SKM-1 treated with dmso at 0.1 percent for 144 hours (cell line): ENCODE measurements at regions not wholly inside any gene's neighbourhood (a gene's known extent, or its start where the extent isn't known, plus 50 kb on each side); places are given as distances from the start of the nearest gene placed in this dataset.
"Not testable (repeated sequence)": the region's sequence is repeated elsewhere in the genome, so short reads cannot be mapped to it uniquely, and the experiment has no call there.

Experiments used
- DNase-seq: peaks from one replicate; lab custom pipeline; 2025; ENCODE audit not compliant: unreplicated experiment; lab: John Stamatoyannopoulos, UW

DNA sequence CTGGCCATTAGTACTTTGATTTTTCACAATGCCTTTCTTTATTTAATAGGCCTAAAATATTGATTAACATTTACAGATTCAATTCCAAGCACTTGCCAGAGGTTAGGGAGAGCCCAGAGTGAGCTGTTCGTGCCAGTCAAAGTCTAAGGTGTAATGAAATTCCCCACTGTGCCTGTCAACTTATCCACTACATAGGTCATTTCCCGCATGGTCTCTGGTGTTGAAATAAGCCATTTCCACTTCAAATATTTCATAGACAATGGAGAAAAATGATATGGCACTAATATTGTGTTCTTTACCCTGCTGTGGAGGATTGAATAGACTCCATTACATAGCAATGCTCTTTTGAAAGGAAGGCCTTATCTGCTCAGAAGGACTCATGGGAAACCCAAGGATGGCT is 978.1 kb upstream of the CELF2 start:
- no peak for DNase-seq

DNA sequence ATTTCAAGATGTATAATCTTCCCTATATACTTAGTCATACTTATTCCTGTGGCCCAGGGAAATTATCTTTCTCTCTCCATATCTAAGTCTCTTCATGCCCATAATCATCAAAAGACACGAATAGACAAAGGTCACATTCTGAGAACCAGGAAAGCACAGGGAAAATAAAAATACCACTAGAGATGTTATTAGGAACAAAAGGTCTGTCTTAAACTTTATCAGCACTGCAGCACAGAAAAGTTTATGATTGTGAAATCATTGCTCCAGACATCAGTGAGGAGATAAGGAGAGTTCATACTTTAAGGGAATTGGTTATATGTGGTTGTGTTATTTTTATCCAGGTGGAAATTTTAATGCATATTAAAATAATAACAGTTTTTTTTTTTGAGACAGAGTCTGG is 974.6 kb upstream of the CELF2 start:
- DNase-seq: no peak

DNA sequence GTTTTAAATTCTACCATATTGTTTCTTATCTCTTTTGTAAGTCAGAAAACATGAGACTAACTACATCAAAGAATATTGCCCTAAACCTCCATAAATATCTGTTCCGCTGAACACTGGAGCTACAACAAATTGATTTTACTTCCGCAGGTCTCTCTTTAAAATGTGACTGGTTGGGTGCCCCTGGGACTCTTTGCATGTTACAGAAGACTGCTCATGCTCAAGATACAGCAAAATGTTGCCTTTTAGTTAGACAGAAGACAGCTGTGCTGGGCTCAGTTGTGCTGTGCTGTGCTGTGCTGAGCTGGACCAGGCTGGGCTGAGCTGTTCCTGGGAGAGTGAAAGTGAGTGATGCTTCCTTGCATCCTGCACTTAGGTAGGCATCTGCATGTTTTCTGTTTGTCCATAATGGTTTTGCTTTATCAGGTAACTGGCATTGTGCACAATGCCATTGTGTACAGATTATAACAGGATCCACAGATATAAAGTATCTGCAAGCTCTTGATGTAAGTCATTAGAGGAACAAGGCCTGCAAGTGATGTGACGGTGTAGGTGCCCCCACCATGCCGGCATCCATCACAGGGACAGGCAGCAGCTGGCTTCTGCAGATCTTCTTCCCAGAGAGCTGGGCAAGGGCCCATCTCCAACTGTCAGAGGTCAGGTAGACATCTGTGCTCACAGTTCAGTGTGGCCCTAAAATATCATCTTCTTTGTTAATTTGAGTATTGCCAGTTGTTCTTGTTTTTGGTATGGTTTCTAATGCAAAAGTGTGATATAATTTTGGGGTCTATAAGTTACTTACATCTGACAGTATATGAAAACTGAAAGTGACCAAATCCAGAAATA is 972.5 kb upstream of the CELF2 start:
- DNase-seq: no peak

DNA sequence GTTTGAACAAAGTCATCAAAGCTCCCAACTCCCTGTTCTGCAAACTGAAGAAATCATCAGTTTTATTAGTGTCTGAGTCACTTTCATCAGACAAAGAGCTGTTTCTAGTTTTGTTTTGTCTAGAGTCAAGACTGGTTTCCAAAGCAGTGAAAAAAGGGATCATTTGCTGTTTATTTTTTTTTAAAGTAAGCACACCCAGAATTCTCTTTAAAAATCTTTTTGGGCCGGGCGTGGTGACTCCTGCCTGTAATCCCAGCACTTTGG is 972.0 kb upstream of the CELF2 start:
- no peak for DNase-seq

DNA sequence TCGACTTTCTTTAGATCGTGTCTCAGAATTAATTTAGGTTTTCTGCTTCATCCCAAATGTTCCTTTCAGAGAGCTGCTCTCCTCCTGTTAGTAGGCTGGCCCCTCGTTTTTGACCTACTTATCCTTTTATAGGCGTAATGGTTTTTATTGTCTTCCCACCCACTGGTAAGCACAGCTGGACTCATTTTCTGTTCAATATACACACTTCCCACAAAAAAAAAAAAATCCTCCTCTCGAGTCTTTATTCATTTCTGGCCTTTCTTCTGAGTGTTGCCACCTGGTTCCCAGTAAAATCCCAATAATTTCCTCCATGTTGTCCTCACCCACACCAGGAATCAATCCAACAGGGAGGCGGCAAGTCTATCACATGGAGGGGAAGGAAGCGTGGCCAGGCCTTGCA is 970.2 kb upstream of the CELF2 start:
- DNase-seq: no peak

DNA sequence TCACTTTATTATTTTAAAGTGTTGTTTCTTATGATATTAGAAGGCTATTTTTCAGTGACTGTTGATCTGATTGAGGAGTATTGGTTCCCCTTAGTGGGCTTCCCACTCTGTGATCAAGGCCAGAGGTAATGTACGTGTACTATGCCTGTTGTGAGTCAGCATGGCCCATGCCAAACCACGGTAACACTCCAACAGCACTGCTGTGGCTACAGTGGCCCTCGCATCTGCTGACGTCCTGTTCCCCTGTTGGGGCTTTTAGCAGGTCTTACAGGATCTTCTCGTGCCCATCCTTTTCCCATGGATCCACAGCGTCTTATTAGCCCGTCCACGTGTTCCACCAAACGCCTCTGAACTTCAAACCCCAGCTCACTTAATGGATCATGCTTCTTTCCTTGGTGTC is 964.6 kb upstream of the CELF2 start:
- DNase-seq: no peak

DNA sequence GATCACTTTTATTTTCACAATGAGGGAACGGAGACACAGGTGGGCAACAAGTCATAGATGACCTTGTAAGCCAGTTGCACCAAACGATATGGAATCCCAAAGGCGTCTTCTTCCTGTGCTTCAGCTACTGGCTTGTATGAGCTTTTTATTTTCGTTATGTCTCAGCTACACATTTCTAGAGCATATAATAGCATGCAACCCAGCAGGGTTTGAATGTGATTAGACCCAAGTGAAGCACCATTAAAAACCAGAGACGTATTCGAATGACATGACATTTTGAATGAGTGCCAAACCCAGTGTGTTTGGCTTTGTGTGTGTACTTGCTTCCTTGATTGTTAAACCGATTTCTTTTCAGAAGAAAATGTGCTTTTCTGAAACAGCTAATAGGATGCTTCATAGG is 963.2 kb upstream of the CELF2 start:
- DNase-seq: no peak

DNA sequence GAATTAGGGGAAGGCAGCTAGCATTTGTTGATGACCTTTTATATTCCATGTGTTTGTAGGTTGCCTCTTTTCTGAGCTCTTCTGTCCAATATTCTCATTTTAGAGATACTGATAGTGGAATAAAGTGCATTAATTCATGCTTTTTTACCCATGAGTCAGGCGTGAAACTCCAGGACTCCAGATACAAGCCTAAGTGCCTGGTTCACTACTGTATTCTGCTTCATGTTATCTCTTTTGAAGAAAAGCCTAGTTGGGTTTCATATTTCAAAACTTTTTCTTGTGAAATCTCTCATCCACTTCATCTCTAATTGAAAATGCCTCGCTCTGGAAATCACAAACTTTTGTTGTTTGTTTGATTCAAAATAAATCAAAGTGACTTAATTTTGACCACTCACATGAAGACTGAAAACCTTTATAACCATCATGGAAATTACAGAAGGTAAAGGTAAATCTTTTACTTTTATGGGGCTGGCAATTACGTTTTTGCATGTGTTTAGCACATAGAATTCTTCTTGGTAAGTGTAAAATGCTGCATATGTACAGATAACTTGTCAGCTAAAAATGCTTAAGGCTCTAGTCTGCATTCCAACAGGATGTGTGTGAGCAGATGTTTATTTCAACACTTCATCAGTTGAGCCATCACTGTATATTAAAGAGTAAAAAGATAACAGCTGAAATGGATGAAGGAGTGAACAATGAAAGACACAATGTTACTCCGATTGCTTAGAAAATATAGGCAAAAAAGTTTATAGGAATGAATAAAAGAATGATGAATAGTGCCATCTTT is 961.8 kb upstream of the CELF2 start:
- no peak for DNase-seq

DNA sequence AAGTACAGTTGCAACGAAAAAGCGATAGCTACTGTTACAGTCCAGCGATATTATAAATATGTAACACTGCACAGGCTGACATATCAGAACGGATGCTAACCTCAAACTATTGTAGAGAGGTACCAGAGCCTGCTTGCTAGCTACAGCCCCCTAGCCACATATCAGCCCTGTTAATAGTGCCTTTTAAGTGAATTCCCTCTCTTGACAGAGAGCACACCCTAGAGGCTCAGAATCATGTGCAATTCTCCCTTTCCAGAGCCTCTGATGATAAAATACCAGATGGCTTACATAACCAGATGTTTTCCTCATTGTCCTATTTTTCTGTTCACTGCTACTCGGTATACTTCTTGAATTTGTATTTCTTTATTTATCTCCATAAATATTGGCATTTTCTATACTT is 960.7 kb upstream of the CELF2 start:
- no peak for DNase-seq

DNA sequence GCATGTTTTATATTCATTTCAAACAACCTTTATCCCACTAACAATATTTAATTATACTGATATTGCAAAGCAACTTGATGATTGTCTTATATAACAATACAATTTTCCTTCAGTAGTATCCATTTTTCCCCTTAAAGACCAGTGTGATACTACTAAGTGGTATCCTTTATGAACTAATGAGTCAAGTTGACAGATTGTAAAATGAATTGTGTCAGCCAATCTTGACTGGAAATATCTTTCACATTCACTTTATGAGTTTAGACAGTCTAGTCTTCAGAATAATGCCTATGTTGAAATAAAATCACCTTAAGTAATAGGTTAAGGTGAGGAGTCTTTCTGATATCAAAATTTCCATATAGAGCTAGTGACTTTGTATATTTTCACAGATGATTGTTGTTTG is 950.0 kb upstream of the CELF2 start:
- DNase-seq: no peak

DNA sequence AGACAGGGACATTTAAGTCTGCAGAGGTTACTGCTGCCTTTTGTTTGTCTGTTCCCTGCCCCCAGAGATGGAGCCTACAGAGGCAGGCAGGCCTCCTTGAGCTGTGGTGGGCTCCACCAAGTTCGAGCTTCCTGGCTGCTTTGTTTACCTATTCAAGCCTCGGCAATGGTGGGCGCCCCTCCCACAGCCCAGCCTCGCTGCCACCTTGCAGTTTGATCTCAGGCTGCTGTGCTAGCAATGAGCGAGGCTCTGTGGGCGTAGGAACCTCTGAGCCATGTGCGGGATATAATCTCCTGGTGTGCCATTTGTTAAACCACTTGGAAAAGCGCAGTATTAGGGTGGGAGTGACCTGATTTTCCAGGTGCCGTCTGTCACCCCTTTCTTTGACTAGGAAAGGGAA is 942.8 kb upstream of the CELF2 start:
- DNase-seq: not testable (repeated sequence)

DNA sequence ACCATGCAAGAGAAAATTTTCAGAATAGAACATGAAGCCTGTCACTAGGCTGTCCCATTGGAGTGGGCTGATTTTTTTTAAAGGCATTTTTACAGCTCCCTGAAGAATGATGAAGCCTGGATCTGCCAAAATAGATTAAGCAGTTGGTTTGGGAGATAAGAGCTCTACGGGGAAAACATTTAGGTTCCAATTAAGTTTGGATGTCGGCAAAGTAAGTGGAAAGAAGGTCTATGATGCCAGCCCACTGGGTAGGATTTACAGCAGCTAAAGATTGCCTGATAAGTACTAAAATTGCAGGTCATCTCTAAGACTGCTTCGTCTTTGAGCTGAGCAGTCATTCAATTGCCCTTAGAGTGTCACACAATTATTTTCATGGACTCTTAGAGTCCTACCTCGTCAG is 939.2 kb upstream of the CELF2 start:
- DNase-seq: no peak

DNA sequence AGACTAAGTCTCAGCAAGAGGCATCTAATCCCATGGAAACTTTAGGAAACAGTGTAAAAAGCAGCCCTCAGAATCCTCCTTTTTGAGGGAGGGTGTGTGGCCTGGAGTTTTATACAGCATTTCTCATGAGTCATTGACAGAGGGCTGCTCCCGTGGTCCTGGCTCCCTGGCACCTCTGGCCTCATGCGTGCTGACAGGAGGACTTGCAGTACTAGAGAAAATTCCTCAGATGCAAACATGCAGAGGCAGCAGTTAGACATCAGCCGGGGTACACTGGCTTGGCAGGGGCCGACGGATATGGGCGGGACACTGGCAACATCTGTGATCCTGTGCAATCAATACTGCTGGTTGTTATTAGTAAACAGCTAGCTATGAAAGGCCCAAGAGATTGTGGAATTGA is 925.1 kb upstream of the CELF2 start:
- no peak for DNase-seq

DNA sequence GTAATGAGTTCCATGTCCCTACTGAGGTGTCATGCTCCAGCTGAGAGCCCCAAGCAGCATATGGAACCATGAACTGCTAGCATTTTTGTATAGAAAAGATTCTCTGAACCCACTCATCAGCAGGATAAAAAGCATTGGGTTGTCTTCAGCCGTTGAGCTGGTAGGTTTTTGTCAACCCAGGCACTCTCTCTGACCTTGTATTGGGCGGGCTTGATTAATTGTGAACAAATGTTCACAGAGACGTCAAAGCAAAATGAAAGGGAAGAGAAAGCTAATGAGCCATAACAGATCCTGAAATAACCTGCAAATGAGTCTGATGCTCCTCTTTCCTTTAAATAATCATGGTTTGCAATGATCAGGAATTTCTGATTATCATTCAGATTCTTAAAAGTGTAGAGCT is 924.7 kb upstream of the CELF2 start:
- no peak for DNase-seq

DNA sequence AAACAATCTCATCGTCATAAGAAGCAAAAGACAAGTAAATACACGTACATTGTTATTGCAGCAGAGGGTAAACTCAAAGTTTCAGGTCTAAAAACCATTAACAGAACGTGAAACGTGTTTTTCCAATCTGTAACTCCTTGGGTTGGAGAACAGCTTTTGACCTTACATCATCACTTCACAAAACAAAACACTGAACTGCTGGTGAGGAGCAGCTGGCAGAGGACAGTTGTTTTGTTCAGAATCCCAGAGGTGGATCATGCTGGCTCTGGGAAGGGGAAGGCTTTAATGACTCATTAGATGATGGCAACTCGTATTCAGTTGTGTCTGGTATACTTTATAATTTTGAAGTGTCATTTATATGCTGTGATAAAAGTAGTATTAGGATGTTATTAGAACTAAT is 923.0 kb upstream of the CELF2 start:
- no peak for DNase-seq

DNA sequence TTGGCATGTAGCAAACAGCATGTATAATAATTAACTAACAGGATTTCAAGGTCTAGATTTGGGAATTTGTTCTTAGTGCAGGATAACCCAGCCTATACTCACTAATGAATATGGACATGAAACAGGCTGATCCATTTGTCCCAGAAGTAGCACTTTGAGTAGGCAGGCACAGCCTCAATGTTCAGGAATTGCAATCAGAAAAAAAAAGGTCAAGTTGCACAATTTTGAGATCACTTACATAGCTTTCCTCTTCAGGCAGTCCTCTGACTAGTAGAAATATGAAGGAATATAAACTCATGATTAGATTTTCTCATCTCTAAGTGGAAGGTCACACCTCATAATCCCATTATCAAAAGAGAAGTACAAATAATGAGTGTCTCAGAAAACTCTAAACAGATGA is 921.4 kb upstream of the CELF2 start:
- DNase-seq: no peak

DNA sequence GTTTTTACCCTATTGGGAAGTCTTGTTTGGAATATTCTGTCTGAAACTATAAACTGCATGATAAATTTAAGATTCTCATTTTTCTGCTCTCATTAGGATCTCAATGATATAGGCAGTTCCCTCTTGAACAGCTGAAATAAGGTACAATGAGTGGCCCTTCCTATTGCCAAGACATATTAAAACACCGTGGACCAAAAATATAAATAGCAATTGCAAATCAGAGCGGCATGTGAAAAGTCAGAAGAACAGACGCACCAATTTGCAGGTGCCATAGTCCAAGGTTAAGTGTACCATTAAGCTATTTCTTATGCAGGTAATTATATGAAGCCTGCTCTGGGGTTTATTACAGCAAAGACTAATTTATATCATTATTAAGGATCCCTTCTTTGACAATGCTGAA is 920.8 kb upstream of the CELF2 start:
- no peak for DNase-seq

DNA sequence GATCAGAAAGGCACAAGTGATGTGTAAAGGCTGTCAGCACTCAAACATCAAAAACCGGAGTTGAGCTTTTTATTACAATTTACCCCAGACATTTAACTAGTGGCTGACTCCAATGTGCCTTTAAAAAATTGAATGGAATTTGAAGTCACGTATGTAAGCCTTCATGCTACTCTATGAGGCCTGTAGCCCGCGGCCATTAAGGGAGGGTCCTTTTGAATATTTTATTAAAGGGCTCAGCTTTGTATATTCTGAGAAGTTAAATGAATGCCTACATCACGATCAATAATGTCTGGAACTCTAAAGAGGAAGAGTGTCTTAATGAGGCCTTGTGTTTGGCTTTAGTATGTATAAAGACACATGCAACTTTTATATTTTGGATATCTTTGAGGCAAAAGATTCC is 916.6 kb upstream of the CELF2 start:
- DNase-seq: no peak

DNA sequence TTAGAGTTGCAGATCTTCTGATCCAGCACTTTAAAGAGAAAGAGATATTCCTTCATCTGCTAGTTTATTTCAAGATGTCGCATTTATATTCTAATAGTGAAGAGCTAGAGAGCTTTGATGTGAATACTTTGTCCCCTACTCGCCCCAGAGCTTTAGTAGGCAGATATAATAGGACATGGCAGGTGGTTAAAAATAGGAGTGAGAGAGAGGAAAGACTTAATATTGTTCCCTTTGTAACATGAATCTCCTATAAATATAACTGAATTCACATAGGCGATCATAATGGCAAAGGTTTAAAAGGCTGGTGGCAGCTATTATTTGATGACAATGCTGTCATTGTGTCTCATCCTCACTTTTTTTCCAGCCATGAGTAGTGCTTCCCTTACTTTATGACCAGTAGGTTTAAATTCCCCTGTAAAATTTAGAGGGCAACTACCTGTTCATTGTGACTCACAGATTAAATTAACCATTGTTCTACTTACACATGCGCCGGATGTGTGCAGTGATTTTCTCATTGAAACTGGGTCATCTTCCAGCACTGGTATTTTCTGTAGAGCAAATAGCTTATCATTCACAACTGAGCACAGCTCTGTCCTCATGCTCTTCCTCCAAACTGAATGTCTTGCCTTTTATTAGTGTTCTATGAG is 906.7 kb upstream of the CELF2 start:
- no peak for DNase-seq

DNA sequence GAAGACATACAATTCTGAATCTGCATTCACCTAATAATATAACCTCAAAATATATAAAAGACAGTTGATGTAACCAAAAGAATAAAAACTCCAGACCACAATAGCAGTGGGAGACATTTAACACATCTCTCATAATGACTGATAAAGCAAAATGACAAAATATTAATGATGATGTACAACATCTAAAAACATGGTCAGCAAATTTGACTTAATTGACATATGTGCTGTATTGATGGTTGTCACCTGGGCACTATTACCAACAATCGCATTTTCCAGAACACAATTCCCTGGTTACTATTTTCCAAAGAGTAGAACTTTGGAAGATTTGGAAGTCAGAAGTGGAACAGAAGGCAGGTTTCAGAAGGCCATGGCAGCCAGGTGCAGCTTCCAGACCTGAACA is 899.5 kb upstream of the CELF2 start:
- DNase-seq: no peak

DNA sequence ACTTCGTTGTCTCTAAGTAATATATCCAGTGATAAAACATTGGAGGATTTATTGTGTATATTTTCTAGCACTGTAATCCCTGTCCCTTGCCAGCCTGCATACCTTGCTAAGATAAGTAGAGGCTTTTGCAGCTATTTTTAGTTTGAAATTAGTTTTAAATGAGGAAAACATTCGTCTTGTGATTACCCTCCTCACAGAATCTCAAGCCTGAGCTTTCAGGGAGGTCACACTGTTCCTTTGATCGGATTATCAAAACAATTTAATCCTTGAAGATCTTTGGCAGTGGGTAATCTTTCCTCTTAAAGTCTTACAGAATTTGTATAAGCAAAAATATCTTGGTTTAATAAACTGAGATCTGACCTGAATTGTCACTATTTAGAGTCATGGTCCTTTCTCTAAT is 897.0 kb upstream of the CELF2 start:
- DNase-seq: no peak

DNA sequence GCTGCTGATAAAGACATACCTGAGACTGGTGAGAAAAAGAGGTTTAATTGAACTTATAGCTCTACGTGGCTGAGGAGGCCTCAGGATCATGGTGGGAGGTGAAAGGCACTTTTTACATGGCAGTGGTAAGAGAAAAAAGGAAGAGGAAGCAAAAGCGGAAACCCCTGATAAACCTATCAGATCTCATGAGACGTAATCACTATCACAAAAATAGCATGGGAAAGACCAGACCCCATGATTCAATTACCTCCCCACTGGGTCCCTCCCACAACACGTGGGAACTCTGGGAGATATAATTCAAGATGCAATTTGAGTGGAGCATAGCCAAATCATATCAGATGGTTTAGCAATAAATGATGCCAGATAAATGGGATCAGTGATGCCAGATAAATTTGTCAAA is 892.0 kb upstream of the CELF2 start:
- DNase-seq: no peak
